T-cell (primary cell): ENCODE measurements at regions not wholly inside any gene's neighbourhood (a gene's known extent, or its start where the extent isn't known, plus 50 kb on each side); places are given as distances from the start of the nearest gene placed in this dataset.

Source experiments
- ATAC-seq, 4 experiments: fragments of 200-7000 bp in 3 of 4; fragments of 150-1000 bp in 1 of 4; cut with Tn5 transposase; replicated peaks in 1 of 4; 1 replicate in 3 of 4; 2 replicates in 1 of 4; pipeline ENCODE4 v1.10.0; 2021; ENCODE audit warnings: moderate library complexity in 3 of 4, mild to moderate bottlenecking in 2 of 4, moderate number of reproducible peaks in 1 of 4
- CTCF ChIA-PET, 2 donors: fragments of 300-600 bp; sonication (Branson Sonifier 250); formaldehyde crosslinking; loops; one replicate each; lab custom pipeline; 2022; ENCODE audit warnings: antibody characterized with exemption in 2 of 2; lab: Charles Lee
- POLR2A ChIA-PET, 2 donors: fragments of 300-600 bp; sonication (Branson Sonifier 250); formaldehyde crosslinking; loops; one replicate each; lab custom pipeline; 2022; ENCODE audit warnings: antibody characterized with exemption in 2 of 2; lab: Charles Lee
- DNase-seq, 35 experiments: peaks; one replicate each; pipeline versions ENCODE4 v3.0.0 to v3.0.0-alpha.2; 2013 to 2023
- H3K27ac ChIP-seq: one replicate; pipeline ENCODE4 v1.5.1; 2013; ENCODE audit warnings: low read length
- H3K27me3 ChIP-seq, 2 experiments: replicated peaks in 1 of 2; 1 replicate in 1 of 2; 2 replicates in 1 of 2; pipeline versions ENCODE4 v1.6.1 to v1.7.0; 2013; ENCODE audit warnings: low read length in 1 of 2, mixed read lengths in 1 of 2; ENCODE audit not compliant: control insufficient read depth in 2 of 2, insufficient read depth in 2 of 2; ENCODE audit errors: extremely low read depth in 1 of 2
- H3K36me3 ChIP-seq, 2 donors: 1 replicate in 1 of 2; 2 replicates in 1 of 2; pipeline versions ENCODE4 v1.6.1 to v1.7.0; 2013; ENCODE audit warnings: low read length in 1 of 2; ENCODE audit not compliant: control insufficient read depth in 2 of 2, insufficient read depth in 1 of 2; ENCODE audit errors: extremely low read depth in 1 of 2
- H3K4me1 ChIP-seq, 2 experiments: 1 replicate in 1 of 2; 2 replicates in 1 of 2; pipeline versions ENCODE4 v1.6.1 to v1.7.0; 2013; ENCODE audit warnings: low read length in 2 of 2, mixed read lengths in 1 of 2; ENCODE audit not compliant: insufficient read depth in 2 of 2, control insufficient read depth in 1 of 2; ENCODE audit errors: extremely low read depth in 1 of 2
- H3K4me3 ChIP-seq, 2 donors: 1 replicate in 1 of 2; 2 replicates in 1 of 2; pipeline versions ENCODE4 v1.5.1 to v1.7.0; 2013; ENCODE audit warnings: mild to moderate bottlenecking in 2 of 2, low read length in 1 of 2, moderate library complexity in 1 of 2; ENCODE audit not compliant: control insufficient read depth in 1 of 2; ENCODE audit errors: extremely low read depth in 1 of 2
- H3K9me3 ChIP-seq: 2 replicates; pipeline ENCODE4 v1.7.0; 2013
- H3K27ac Mint-ChIP-seq, 2 donors: one replicate each; pipeline ENCODE4 v1.8.0; 2020 to 2021; ENCODE audit warnings: mild to moderate bottlenecking in 2 of 2, mixed read lengths in 2 of 2
- H3K27me3 Mint-ChIP-seq, 2 donors: one replicate each; pipeline ENCODE4 v1.8.0; 2021 to 2022; ENCODE audit warnings: mixed read lengths in 2 of 2
- H3K36me3 Mint-ChIP-seq: one replicate; pipeline ENCODE4 v1.8.0; 2021; ENCODE audit warnings: mixed read lengths
- H3K4me1 Mint-ChIP-seq, 3 donors: one replicate each; pipeline ENCODE4 v1.8.0; 2020 to 2022; ENCODE audit warnings: mixed read lengths in 3 of 3, mild to moderate bottlenecking in 1 of 3
- H3K4me3 Mint-ChIP-seq, 3 donors: one replicate each; pipeline ENCODE4 v1.8.0; 2020 to 2022; ENCODE audit warnings: mild to moderate bottlenecking in 3 of 3, mixed read lengths in 3 of 3, moderate library complexity in 3 of 3
- H3K9me3 Mint-ChIP-seq, 3 donors: one replicate each; pipeline ENCODE4 v1.8.0; 2020 to 2022; ENCODE audit warnings: mixed read lengths in 3 of 3
- WGBS: methylation state at CpG from one replicate; pipeline ENCODE4 v1.1.5; 2013; ENCODE audit warnings: missing lambda C conversion rate; ENCODE audit not compliant: insufficient coverage; 5-methylcytosine and 5-hydroxymethylcytosine counted together

DNA sequence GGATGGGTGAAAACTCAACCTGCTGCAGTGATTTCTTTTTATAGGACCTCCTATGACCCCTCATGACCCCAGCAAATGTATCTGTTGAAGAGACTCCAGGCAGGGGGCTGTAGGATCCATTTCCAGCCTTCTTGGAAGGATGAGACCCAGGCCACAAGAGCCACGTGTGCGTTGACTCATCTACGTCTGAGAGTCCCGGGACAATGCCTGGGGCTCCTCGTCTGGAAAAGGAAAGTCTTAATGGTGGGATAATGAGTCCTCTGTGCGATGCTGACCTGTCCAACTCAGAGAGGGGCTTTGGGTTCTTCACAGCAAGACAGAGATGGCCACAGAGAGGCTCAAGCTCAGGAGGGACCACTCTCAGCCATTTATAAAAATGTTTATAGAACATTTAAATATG is 80.8 kb downstream of the SMIM21 start:
- peaks cover 0 to 2% (median 2%) of the 10 kb centered on the region in 3 donors for H3K9me3 Mint-ChIP-seq
- Histone ChIP-seq H3K36me3 (no peaks in the 10 kb centered on the region), H3K27ac (no peak overlapping the region), H3K9me3 (no peaks in the 10 kb centered on the region), H3K4me1 (no peaks in the 10 kb centered on the region), H3K27me3 (peaks cover 0 to 13% of the 10 kb centered on the region in 2 experiments), H3K4me3 (no peak overlapping the region)
- ChIA-PET POLR2A (no interaction called here), CTCF (no interaction called here)
- H3K4me3 Mint-ChIP-seq: no peak overlapping the region
- peaks cover 3 to 15% of the 10 kb centered on the region in 2 donors for H3K27me3 Mint-ChIP-seq
- H3K4me1 Mint-ChIP-seq: no peaks in the 10 kb centered on the region
- DNase-seq (no peak), ATAC-seq (no peak)
- 77% methylated on average over 5 of the region's 6 CpGs for WGBS
- no peaks in the 10 kb centered on the region for H3K36me3 Mint-ChIP-seq
- H3K27ac Mint-ChIP-seq: no peak overlapping the region

DNA sequence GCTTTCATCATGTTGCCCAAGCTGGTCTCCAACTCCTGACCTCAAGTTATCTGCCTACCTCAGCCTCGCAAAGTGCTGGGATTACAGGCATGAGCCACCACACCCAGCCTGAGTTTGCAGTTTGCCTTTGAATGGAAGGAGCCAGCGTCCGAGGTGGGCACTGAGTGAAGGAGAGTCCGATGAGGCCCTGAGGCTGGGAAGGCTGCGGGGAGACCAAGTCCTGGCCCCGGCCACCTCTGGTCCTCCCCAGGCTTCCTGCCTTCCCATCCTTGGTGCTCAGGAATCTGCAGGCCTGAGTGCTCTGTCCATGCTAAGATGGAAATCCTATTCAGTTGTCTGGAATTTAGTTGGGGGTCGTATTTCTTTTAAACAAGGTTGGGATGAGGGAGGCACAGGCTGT is 82.9 kb downstream of the SMIM21 start:
- peaks cover 0 to 7% of the 10 kb centered on the region in 2 experiments for H3K27me3 ChIP-seq
- ChIA-PET POLR2A (no interaction called here), CTCF (no interaction called here)
- no peak overlapping the region for H3K4me3 ChIP-seq
- H3K36me3 ChIP-seq: no peaks in the 10 kb centered on the region
- H3K4me1 Mint-ChIP-seq: no peaks in the 10 kb centered on the region
- no peaks in the 10 kb centered on the region for H3K9me3 Mint-ChIP-seq
- H3K27ac Mint-ChIP-seq: no peak overlapping the region
- WGBS: 94% methylated on average over 5 of the region's 7 CpGs
- ATAC-seq (no peak), DNase-seq (no peak)
- H3K27me3 Mint-ChIP-seq: peaks cover 2 to 8% of the 10 kb centered on the region in 2 donors
- no peaks in the 10 kb centered on the region for H3K4me1 ChIP-seq
- H3K9me3 ChIP-seq: no peaks in the 10 kb centered on the region
- no peak overlapping the region for H3K27ac ChIP-seq
- H3K36me3 Mint-ChIP-seq: no peaks in the 10 kb centered on the region
- no peak overlapping the region for H3K4me3 Mint-ChIP-seq

DNA sequence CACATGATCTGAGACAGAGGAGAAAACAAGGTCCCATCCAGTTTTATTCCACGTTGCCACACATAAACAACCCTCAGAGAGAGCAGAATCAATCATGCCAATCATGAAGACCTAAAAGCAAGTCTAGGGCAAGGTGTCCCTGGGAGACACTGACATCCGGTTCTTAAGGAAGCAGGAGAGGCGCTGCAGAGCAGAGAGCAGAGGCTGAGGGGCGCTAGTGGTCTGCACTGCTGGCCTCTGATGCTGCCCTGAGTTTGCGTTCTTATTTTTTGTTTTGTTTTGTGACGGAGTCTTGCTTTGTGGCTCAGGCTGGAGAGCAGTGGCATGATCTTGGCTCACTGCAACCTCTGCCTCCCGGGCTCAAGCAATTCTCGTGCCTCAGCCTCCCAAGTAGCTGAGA is 83.3 kb downstream of the SMIM21 start:
- no peaks in the 10 kb centered on the region for H3K9me3 Mint-ChIP-seq
- Histone ChIP-seq H3K9me3 (no peaks in the 10 kb centered on the region), H3K36me3 (no peaks in the 10 kb centered on the region), H3K27me3 (peaks cover 0 to 5% of the 10 kb centered on the region in 2 experiments), H3K4me3 (no peak overlapping the region), H3K4me1 (no peaks in the 10 kb centered on the region), H3K27ac (no peak overlapping the region)
- no peaks in the 10 kb centered on the region for H3K4me1 Mint-ChIP-seq
- ChIA-PET POLR2A (interaction anchor here in 1 of 2 donors (0.6 kb wide), 1 partner anchor 145 kb away, joined by 4 read pairs; no protein-coding TSS in a partner anchor), CTCF (no interaction called here)
- H3K36me3 Mint-ChIP-seq: no peaks in the 10 kb centered on the region
- ATAC-seq: no peak
- no peak overlapping the region for H3K4me3 Mint-ChIP-seq
- no peak overlapping the region for H3K27ac Mint-ChIP-seq
- no peak for DNase-seq
- H3K27me3 Mint-ChIP-seq: peaks cover 2 to 8% of the 10 kb centered on the region in 2 donors
- 90% methylated on average over 5 of the region's 8 CpGs for WGBS

DNA sequence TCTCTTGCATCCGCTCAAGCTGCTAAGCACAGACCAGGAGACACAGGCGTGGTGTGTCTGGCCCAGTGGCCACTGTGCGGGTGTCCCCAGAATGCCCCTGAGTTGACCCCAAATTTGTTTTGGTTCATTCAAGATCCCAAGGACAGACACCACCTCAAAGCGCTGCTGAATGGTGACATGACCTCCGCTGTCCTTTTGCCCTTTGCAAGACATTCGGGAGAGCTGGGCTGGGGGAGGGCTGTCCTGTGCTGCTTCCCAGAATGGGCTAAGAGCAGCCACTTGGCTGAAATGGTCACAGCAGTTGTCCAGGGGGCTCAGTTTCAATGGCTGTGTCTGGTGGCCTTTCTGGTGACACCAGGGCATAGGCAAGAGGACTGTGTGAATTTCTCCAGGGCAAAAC is 84.1 kb downstream of the SMIM21 start:
- Histone ChIP-seq H3K27me3 (peaks cover 0 to 3% of the 10 kb centered on the region in 2 experiments), H3K36me3 (no peaks in the 10 kb centered on the region), H3K4me1 (no peaks in the 10 kb centered on the region), H3K4me3 (no peak overlapping the region), H3K9me3 (no peaks in the 10 kb centered on the region), H3K27ac (no peak overlapping the region)
- DNase-seq: no peak
- Mint-ChIP-seq H3K9me3 (no peaks in the 10 kb centered on the region), H3K4me1 (no peaks in the 10 kb centered on the region), H3K36me3 (no peaks in the 10 kb centered on the region), H3K4me3 (no peak overlapping the region), H3K27ac (no peak overlapping the region), H3K27me3 (peaks cover 2 to 7% of the 10 kb centered on the region in 2 donors)
- WGBS: 92% methylated on average over 6 of the region's 6 CpGs
- no peak for ATAC-seq
- ChIA-PET CTCF (interaction anchor here in 1 of 2 donors (0.9 kb wide), 1 partner anchor 12 kb away, joined by 4 read pairs; no protein-coding TSS in a partner anchor), POLR2A (interaction anchor here in 1 of 2 donors (0.6 kb wide), 1 partner anchor 528 kb away, joined by 3 read pairs; no protein-coding TSS in a partner anchor)

DNA sequence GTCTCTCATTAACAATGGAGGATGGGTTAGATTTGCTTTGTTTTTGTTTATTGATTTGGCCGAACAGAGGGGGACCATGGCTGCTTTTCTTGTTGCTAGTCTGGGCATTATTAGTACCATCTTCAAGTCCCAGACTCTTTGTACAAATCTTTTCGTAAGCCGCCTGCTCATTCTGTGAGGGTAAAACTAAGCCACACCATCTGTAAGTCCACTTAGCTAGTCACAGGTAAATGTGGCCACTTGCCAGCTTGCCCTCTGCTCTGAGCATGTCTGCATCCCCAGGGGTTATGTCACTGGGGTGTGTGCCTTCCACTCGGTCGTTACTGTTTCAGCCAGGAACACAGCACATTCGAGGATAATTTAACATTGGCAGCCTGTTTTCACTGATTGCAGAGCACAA is 85.6 kb downstream of the SMIM21 start:
- H3K27me3 ChIP-seq: peaks cover 0 to 3% of the 10 kb centered on the region in 2 experiments
- WGBS: 88% methylated on average over 5 of the region's 6 CpGs
- H3K9me3 ChIP-seq: no peaks in the 10 kb centered on the region
- Mint-ChIP-seq H3K27ac (no peak overlapping the region), H3K36me3 (no peaks in the 10 kb centered on the region), H3K4me1 (no peaks in the 10 kb centered on the region), H3K9me3 (no peaks in the 10 kb centered on the region), H3K4me3 (no peak overlapping the region), H3K27me3 (peaks cover 0 to 2% of the 10 kb centered on the region in 2 donors)
- H3K4me1 ChIP-seq: no peaks in the 10 kb centered on the region
- no peaks in the 10 kb centered on the region for H3K36me3 ChIP-seq
- no peak overlapping the region for H3K27ac ChIP-seq
- DNase-seq (no peak), ATAC-seq (no peak)
- no peak overlapping the region for H3K4me3 ChIP-seq
- POLR2A ChIA-PET: no interaction called here
- CTCF ChIA-PET: interaction anchor here in 1 of 2 donors (1.0 kb wide), 1 partner anchor 11 kb away, joined by 3 read pairs; no protein-coding TSS in a partner anchor

DNA sequence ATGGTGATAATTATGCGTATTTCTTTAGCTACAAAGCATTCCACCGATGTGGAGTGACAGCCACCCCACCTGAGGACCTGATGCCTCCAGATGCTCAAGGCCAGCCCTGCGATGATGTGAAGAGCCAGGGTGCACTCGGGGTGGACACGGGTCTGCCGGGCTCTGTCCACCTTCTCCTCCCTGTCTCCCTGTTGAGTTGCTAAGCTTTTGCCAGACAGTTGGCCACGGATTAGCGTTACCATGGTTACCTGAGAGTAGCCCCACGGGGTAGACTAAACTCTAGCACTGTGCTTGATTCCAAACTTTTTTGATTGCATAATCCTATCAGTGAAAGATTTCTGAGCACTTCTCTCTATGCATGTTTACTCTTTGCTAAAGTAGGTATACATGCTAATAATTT is 86.2 kb downstream of the SMIM21 start:
- Histone ChIP-seq H3K27me3 (peaks cover 0 to 3% of the 10 kb centered on the region in 2 experiments), H3K27ac (no peak overlapping the region), H3K4me3 (no peak overlapping the region), H3K4me1 (no peaks in the 10 kb centered on the region), H3K9me3 (no peaks in the 10 kb centered on the region), H3K36me3 (no peaks in the 10 kb centered on the region)
- Mint-ChIP-seq H3K4me3 (no peak overlapping the region), H3K27me3 (no peaks in the 10 kb centered on the region), H3K36me3 (no peaks in the 10 kb centered on the region), H3K27ac (no peak overlapping the region), H3K9me3 (no peaks in the 10 kb centered on the region), H3K4me1 (no peaks in the 10 kb centered on the region)
- POLR2A ChIA-PET: no interaction called here
- DNase-seq (no peak), ATAC-seq (no peak)
- CTCF ChIA-PET: interaction anchor here in 1 of 2 donors (1.0 kb wide), 1 partner anchor 10 kb away, joined by 3 read pairs; no protein-coding TSS in a partner anchor
- 88% methylated on average over 7 of the region's 9 CpGs for WGBS
